ENCODE measurements at regions not wholly inside any gene's neighbourhood (a gene's known extent, or its start where the extent isn't known, plus 50 kb on each side); places are given as distances from the start of the nearest gene placed in this dataset.

GRCh38 chr3:110123946-110124345, 786.6 kb upstream of the DPPA4 start:
- no peak overlapping the region for H3K4me3 ChIP-seq (ENCODE audit: low read length)
- DNase-seq (ENCODE audit: low read depth): no peak
- TF ChIP-seq CTCF (IDR thresholded peaks at IDR 0.05; ENCODE audit: insufficient read depth, low read depth, low read length, missing control alignments): no peak

- peak; percentile 20 for DNase-seq (ENCODE audit: low read depth)
- no peak overlapping the region for H3K4me3 ChIP-seq (ENCODE audit: low read length)
- TF ChIP-seq CTCF (IDR thresholded peaks at IDR 0.05; ENCODE audit: insufficient read depth, low read depth, low read length, missing control alignments): no peak
Measured at GRCh38 chr3:110126065-110126464, 788.7 kb upstream of the DPPA4 start.

- no peak for TF ChIP-seq CTCF (IDR thresholded peaks at IDR 0.05; ENCODE audit: insufficient read depth, low read depth, low read length, missing control alignments)
Measured at GRCh38 chr3:110133971-110134370, 796.6 kb upstream of the DPPA4 start.

GRCh38 chr3:110139048-110139447, 801.7 kb upstream of the DPPA4 start:
- no peak for TF ChIP-seq CTCF (IDR thresholded peaks at IDR 0.05; ENCODE audit: insufficient read depth, low read depth, low read length, missing control alignments)
- DNase-seq (ENCODE audit: low read depth): peak; percentile 27
- H3K4me3 ChIP-seq (ENCODE audit: low read length): no peak overlapping the region

More at GRCh38 chr3:110133971-110134370, 796.6 kb upstream of the DPPA4 start:
- no peak for DNase-seq (ENCODE audit: low read depth)
- H3K4me3 ChIP-seq (ENCODE audit: low read length): no peak overlapping the region

- TF ChIP-seq CTCF (IDR thresholded peaks at IDR 0.05; ENCODE audit: insufficient read depth, low read depth, low read length, missing control alignments): no peak
- H3K4me3 ChIP-seq (ENCODE audit: low read length): no peak overlapping the region
- DNase-seq (ENCODE audit: low read depth): no peak
Measured at GRCh38 chr3:110139821-110140220, 802.5 kb upstream of the DPPA4 start.

GRCh38 chr3:110149763-110150162, 812.4 kb upstream of the DPPA4 start:
- no peak overlapping the region for H3K4me3 ChIP-seq (ENCODE audit: low read length)
- no peak for TF ChIP-seq CTCF (IDR thresholded peaks at IDR 0.05; ENCODE audit: insufficient read depth, low read depth, low read length, missing control alignments)
- no peak for DNase-seq (ENCODE audit: low read depth)

- no peak for DNase-seq (ENCODE audit: low read depth)
- no peak overlapping the region for H3K4me3 ChIP-seq (ENCODE audit: low read length)
- no peak for TF ChIP-seq CTCF (IDR thresholded peaks at IDR 0.05; ENCODE audit: insufficient read depth, low read depth, low read length, missing control alignments)
Measured at GRCh38 chr3:110157221-110157620, 819.9 kb upstream of the DPPA4 start.

All from epithelial cell of esophagus (primary cell).